ENCODE measurements at regions not wholly inside any gene's neighbourhood (a gene's known extent, or its start where the extent isn't known, plus 50 kb on each side); places are given as distances from the start of the nearest gene placed in this dataset.

DNA sequence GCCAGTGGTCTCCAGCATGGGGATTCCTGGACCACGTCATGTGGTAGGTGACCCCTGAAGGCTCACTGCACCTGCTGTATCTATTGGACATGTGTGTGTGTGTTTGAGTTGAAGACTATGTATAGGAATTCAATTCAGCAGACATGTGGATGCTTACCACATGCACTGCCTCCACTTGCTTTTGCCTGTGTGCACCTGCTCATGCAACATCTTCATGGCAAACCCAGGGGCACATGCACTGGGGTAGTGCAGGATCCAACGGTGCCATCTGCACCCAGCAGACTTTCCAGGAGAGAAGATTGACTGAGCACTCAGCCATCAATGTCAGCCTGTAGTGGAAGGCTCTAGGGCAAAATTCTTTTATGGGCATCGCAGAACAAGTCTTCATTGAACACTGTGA is 299.4 kb downstream of the CDH26 start:
- Mint-ChIP-seq H3K27me3 (ENCODE audit: insufficient read depth, unreplicated experiment) (peaks cover 42% of the 10 kb centered on the region), H3K27ac (ENCODE audit: low read depth, unreplicated experiment) (no peak overlapping the region), H3K36me3 (ENCODE audit: insufficient read depth, unreplicated experiment) (peaks cover 9% of the 10 kb centered on the region), H3K4me1 (ENCODE audit: insufficient read depth, unreplicated experiment) (peaks cover 9% of the 10 kb centered on the region), H3K9me3 (ENCODE audit: unreplicated experiment) (no peaks in the 10 kb centered on the region), H3K4me3 (ENCODE audit: unreplicated experiment) (no peak overlapping the region)
- ChIA-PET CTCF (no interaction called here), POLR2A (no interaction called here)
- BruUV-seq (replicated peaks), result no TSS peak
- intact Hi-C loops (cut with micrococcal nuclease), result no loop called here
- TF ChIP-seq, protein P1, sequence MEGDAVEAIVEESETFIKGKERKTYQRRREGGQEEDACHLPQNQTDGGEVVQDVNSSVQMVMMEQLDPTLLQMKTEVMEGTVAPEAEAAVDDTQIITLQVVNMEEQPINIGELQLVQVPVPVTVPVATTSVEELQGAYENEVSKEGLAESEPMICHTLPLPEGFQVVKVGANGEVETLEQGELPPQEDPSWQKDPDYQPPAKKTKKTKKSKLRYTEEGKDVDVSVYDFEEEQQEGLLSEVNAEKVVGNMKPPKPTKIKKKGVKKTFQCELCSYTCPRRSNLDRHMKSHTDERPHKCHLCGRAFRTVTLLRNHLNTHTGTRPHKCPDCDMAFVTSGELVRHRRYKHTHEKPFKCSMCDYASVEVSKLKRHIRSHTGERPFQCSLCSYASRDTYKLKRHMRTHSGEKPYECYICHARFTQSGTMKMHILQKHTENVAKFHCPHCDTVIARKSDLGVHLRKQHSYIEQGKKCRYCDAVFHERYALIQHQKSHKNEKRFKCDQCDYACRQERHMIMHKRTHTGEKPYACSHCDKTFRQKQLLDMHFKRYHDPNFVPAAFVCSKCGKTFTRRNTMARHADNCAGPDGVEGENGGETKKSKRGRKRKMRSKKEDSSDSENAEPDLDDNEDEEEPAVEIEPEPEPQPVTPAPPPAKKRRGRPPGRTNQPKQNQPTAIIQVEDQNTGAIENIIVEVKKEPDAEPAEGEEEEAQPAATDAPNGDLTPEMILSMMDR (IDR thresholded peaks at IDR 0.05; ENCODE audit: unreplicated experiment), result no peak
- DNase-seq (ENCODE audit: unreplicated experiment), result no peak

DNA sequence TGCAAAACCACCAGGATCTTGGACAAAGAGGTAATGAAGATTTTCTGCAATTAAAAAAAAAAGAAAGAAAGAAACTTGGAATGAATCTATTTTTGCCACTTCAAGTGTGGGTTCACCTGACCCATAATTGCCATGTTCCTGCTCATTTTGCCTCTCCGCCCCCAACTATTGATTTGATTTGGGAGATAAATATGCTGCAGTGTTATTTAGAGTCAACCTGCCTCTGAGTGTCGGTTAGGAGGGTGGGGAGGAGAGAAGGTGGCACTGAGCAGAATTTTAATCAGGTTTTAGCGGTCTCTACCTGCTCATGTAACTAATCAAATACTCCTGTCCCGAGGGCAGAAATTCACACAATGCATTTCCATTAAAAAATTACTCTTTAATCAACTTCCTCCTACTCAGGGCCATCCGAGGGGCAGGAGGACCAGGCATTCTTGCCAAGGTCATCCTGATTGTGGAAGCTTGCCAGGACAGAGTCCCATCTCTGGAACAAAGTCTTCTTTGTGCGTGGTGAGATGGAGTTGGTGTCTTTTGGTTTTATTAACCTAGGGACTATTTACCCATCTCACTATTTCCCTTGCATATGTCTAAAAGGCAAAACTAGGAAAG is 300.1 kb downstream of the CDH26 start:
- POLR2A ChIA-PET, result no interaction called here
- no peak overlapping the region for H3K27ac Mint-ChIP-seq (ENCODE audit: low read depth, unreplicated experiment)
- intact Hi-C loops (cut with micrococcal nuclease), result no loop called here
- H3K27me3 Mint-ChIP-seq (ENCODE audit: insufficient read depth, unreplicated experiment), result peaks cover 42% of the 10 kb centered on the region
- no TSS peak for BruUV-seq (replicated peaks)
- H3K4me1 Mint-ChIP-seq (ENCODE audit: insufficient read depth, unreplicated experiment), result peaks cover 9% of the 10 kb centered on the region
- TF ChIP-seq, protein P1 (IDR thresholded peaks at IDR 0.05; ENCODE audit: unreplicated experiment), result no peak
- CTCF ChIA-PET, result interaction anchor here (0.5 to 1.3 kb wide), 4 partner anchors 34 to 86 kb away, joined by 3 to 4 read pairs (median 4); no protein-coding TSS in a partner anchor
- no peak for DNase-seq (ENCODE audit: unreplicated experiment)
- H3K4me3 Mint-ChIP-seq (ENCODE audit: unreplicated experiment), result no peak overlapping the region
- H3K9me3 Mint-ChIP-seq (ENCODE audit: unreplicated experiment), result no peaks in the 10 kb centered on the region
- H3K36me3 Mint-ChIP-seq (ENCODE audit: insufficient read depth, unreplicated experiment), result peaks cover 9% of the 10 kb centered on the region

DNA sequence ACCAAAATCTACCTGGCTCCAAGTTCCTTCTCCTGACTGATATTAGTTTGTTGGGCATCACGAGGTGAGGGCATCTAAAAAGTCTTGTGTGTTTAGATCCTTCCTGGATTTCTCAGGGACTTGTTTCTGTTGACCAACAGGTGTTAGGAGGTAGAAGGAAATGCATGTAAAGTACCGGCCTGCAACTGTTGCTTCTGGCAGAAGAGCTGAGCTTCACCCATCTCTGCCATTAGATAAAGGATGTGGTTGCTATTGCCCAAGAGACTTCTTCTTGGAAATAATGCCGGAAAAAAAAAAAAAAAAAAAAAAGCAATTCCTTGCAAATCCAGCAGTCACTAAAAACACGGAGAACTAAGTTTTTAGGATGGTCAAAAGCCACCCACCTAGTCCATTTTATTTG is 303.1 kb downstream of the CDH26 start:
- DNase-seq (ENCODE audit: unreplicated experiment), result no peak
- BruUV-seq (replicated peaks), result no TSS peak
- Mint-ChIP-seq H3K4me1 (ENCODE audit: insufficient read depth, unreplicated experiment) (no peaks in the 10 kb centered on the region), H3K36me3 (ENCODE audit: insufficient read depth, unreplicated experiment) (no peaks in the 10 kb centered on the region), H3K27me3 (ENCODE audit: insufficient read depth, unreplicated experiment) (peaks cover 48% of the 10 kb centered on the region), H3K4me3 (ENCODE audit: unreplicated experiment) (no peak overlapping the region), H3K27ac (ENCODE audit: low read depth, unreplicated experiment) (no peak overlapping the region), H3K9me3 (ENCODE audit: unreplicated experiment) (no peaks in the 10 kb centered on the region)
- POLR2A ChIA-PET, result no interaction called here
- CTCF ChIA-PET, result interaction anchor here (0.6 to 7.5 kb wide), 12 partner anchors 9 to 275 kb away, joined by 3 to 108 read pairs (median 5); no protein-coding TSS in a partner anchor
- TF ChIP-seq, protein P1 (IDR thresholded peaks at IDR 0.05; ENCODE audit: unreplicated experiment), result no peak
- intact Hi-C loops (cut with micrococcal nuclease), result loop anchor here (5.0 to 10.0 kb wide), 2 partner anchors 127 to 314 kb away; no protein-coding TSS in a partner anchor

DNA sequence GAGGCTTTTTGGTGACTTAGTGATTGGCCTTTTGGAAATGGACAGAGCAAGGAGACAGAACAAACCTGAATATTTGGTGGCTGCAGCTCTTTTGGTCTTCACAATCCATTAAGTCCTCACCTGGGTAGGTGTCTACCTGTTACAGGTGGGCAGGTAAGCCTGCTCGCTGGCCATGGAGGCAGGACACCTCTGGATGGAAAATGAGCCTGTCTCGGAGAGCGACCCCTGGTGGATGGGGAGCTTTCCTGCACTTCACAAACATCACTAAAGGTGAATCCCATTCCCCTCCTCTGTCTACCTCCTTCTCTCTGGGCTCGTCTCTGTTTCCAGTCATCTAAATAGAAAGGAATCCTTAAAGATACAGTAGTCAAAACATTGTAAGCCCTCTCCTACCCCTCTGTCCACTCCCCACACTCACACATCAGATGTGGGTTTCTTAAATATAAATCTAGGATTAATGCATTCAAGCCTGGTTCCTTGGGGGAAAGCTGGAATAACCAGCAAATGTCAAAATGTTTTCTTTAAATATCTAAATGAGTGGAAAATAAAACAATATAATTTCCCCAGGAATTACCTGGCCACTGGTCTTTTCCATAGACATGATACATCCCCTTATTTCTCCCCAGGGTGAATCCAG is 304.9 kb downstream of the CDH26 start:
- no TSS peak for BruUV-seq (replicated peaks)
- no peak overlapping the region for H3K27ac Mint-ChIP-seq (ENCODE audit: low read depth, unreplicated experiment)
- ChIA-PET CTCF (interaction anchor here (0.6 to 7.5 kb wide), 42 partner anchors 8 to 1574 kb away, joined by 3 to 108 read pairs (median 4); no protein-coding TSS in a partner anchor), POLR2A (no interaction called here)
- TF ChIP-seq, protein P1 (IDR thresholded peaks at IDR 0.05; ENCODE audit: unreplicated experiment), result peak; percentile 84
- H3K9me3 Mint-ChIP-seq (ENCODE audit: unreplicated experiment), result no peaks in the 10 kb centered on the region
- intact Hi-C loops (cut with micrococcal nuclease), result loop anchor here (1.0 to 10.0 kb wide), 5 partner anchors 38 to 316 kb away; no protein-coding TSS in a partner anchor
- no peaks in the 10 kb centered on the region for H3K4me1 Mint-ChIP-seq (ENCODE audit: insufficient read depth, unreplicated experiment)
- no peaks in the 10 kb centered on the region for H3K36me3 Mint-ChIP-seq (ENCODE audit: insufficient read depth, unreplicated experiment)
- DNase-seq (ENCODE audit: unreplicated experiment), result peak; percentile 72
- peaks cover 39% of the 10 kb centered on the region for H3K27me3 Mint-ChIP-seq (ENCODE audit: insufficient read depth, unreplicated experiment)
- H3K4me3 Mint-ChIP-seq (ENCODE audit: unreplicated experiment), result no peak overlapping the region
